NCI-H526 (cell line): ENCODE measurements at regions not wholly inside any gene's neighbourhood (a gene's known extent, or its start where the extent isn't known, plus 50 kb on each side); places are given as distances from the start of the nearest gene placed in this dataset.
"Not testable (repeated sequence)": the region's sequence is repeated elsewhere in the genome, so short reads cannot be mapped to it uniquely, and the experiment has no call there.

Source experiments
- DNase-seq, 2 experiments: peaks; one replicate each; lab custom pipeline; 2025; lab: John Stamatoyannopoulos, UW

- no peak for DNase-seq
Measured at GRCh38 chr1:220942278-220942677, 63.0 kb downstream of the HLX start.

DNA sequence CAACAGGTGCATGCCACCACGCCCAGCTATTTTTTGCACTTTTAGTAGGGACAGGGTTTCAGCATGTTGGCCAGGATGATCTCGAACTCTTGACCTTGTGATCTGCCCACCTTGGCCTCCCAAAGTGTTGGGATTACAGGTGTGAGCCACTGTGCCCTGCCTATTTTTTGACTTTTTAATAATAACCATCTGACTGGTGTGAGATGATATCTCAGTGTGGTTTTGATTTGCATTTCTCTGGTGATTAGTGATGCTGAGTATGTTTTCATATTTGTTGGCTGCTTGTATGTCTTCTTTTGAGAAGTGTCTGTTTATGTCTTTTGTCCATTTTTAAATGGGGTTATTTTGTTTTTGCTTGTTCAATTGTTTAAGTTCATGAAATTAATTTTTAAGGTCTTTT lies 63.7 kb downstream of the HLX start:
- not testable (repeated sequence) for DNase-seq

- no peak for DNase-seq
Measured at GRCh38 chr1:220943319-220943996, 64.2 kb downstream of the HLX start.

GRCh38 chr1:220950576-220950975 lies 71.3 kb downstream of the HLX start:
- DNase-seq: no peak

- no peak for DNase-seq
Measured at GRCh38 chr1:220952961-220953643, 73.9 kb downstream of the HLX start.

- DNase-seq: no peak
Measured at GRCh38 chr1:220954321-220955075, 75.3 kb downstream of the HLX start.

DNA sequence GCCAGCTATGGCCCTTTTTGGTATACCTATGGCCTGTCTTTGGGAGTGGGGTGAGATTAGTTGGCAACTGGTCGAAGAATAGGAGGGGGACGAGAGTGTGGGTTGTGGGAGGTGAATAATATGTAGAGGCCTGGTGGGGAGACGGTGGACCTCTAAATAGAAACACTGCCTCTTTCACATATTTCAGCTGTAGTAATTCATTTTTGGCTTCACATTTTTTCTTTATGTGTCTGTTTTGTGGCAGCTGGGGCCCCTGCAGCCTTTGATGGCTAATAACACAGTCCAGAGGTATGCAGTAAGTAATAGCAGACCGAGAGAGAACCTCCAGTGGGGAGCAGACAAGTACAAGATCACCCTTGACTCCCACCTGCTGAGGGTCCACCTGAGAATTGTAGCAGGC lies 75.9 kb downstream of the HLX start:
- no peak for DNase-seq

DNA sequence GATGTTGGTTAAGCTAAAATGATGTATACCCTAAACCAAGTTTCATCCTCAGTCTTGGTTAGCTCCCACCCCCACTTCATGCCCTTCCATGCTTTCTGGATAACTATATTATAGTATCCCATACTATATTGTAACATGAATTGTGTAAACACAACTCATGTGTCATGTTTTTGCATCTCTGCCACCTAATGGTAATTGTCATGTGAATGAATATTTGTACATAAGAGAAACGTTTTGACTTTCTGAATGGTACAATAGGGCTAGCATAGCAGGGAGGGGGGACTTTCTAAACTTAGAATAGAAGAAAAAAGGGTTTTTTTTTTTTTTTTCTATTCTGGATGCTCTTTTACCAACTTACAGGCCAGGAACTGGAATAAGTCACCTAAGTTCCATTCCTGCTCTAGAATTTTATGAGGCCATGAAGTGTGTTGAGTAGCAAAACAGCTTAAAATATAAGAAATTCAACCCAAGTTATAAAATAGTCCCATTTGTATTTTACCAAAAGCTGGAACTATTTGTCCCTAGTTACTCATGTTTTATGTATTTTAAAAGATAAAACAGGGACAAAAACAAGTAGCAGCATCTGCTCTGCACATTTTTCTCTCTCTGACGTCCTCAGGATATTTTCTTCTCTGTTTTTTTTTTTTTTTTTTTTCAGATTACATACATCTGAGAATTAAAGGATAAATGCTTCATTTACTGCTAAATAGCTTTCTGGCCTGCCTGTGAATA lies 77.4 kb downstream of the HLX start:
- no peak for DNase-seq

DNA sequence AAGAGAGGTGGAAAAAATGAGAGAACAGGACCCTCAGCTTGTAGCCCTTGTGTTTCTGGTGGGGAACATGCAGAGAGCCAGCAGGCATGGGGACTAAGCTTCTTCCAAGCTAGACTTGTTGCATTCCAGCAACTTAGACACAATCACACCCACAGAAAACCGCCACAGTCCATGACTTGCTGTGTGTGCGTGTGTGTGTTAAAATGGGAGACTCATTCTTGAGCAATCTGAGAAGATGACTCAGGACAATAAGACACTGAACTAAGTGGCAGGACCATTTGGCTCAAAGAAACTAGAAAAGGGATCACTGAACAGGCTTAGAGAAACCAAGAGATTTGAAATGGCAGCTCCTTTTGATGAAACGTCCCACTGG lies 78.0 kb downstream of the HLX start:
- no peak for DNase-seq

DNA sequence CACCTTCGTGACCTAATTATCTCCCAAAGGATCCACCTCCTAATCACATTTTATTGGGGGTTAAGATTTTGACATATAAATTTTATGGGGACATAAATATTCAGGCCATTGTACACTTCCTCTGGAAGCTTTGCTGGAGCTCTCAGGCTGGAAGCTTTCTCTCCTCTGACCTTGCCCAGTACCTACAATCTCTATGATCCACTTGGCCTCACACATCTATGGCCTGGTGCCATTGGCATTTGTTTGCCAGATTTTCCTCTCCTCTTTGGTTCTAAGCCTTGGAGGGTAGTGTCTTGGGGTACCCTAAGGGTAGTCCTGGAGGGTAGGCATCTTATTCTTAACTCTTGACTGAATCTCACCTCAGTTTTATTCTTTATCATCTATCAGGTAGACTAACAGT lies 79.0 kb downstream of the HLX start:
- DNase-seq: no peak

DNA sequence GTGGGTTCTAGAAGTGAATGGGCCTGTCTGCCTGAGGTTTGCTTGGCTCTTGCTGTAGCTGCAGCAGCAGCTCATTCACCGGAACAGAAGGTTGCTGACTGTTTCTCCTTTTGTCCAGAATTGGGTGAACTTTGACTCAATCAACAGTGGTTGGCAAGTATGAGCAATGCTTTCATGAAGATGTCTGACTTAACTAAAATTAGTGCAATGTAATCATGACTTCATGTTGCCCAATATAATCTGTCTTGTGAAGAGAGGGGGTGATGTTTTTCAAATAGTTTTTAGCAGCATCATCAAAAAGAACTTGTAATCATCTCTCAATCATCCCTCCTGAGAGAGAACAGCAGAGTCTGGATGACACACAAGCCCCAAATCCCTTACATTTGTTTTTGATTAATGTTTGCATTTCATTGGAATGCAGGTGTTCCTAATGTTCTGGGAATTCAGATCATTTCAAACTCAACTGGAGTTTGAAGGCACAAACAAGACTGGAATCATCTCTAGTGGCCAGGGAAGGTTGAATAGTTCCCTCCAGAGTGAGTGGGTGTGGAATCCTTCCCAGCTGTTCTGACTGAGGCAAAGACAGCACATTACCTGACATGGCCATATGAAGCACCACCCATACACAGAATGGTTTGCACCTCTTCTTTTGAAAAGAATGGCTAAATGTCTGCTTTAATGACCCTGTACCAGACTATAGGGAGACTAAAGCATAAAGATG lies 82.9 kb downstream of the HLX start:
- DNase-seq: no peak

DNA sequence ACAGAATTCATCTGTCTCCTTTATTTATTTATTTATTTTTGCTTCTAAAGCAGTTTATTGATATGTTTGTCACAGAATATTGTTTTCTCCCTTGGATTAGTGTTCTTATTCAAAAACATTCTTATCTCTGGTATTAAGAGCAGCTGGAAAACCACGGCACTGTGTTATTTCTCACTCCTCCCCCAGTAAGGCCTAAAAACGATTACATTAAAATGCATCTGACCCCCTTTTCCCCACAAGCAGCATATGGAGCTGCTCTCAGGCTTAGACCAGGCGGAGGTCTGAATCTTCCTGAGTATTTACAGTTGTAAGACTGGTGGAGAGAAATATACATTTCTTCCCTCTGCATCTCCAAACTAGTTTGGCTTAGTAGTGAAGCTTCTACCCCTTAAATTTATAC lies 86.8 kb downstream of the HLX start:
- DNase-seq: no peak

DNA sequence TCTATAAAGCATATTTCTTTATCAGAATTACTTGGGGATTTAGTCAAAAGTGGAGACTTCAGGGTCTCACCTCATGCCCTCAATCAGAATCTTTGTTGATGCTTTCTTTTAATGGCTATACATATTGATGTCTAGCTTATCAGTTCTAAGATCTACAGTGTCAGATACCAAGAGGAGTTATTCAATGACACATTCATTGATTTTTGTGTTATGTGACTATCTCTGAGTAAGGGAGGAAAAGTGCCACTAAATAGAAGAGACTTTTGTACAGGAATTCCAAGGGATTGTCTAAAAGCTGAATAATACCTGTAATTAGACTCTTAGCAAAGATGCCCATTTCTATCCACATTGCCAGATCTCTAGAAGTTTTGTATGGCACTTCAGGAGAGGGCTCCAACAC lies 87.2 kb downstream of the HLX start:
- DNase-seq: no peak

GRCh38 chr1:220966881-220967611 lies 87.8 kb downstream of the HLX start:
- no peak for DNase-seq

GRCh38 chr1:220967911-220968310 lies 88.7 kb downstream of the HLX start:
- DNase-seq: no peak

DNA sequence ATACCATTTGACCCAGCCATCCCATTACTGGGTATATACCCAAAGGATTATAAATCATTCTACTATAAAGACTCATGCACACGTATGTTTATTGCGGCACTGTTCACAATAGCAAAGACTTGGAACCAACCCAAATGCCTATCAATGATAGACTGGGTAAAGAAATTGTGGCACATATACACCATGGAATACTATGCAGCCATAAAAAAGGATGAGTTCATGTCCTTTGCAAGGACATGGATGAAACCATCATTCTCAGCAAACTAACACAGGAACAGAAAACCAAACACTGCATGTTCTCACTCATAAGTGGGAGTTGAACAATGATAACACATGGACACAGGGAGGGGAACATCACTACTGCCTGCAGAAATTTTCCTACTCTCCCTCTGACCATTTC lies 90.0 kb downstream of the HLX start:
- not testable (repeated sequence) for DNase-seq

DNA sequence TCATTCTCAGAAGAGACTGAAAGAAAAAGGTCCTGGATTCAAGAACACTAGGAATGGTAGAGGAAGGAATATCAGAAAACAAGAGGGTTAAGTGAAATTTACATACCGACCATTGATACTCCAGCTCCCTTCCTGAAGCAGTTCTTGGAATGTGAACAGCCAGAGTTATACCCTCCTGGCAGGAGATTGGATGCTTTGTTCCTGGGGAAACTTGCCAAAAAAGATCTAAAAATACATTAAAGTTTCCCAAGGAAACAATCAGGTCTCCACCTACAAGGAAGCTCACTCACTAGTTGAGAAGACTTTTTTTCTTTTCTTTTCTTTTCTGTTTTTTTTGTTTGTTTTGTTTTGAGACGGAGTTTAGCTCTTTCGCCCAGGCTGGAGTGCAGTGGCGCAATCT lies 91.1 kb downstream of the HLX start:
- no peak for DNase-seq

DNA sequence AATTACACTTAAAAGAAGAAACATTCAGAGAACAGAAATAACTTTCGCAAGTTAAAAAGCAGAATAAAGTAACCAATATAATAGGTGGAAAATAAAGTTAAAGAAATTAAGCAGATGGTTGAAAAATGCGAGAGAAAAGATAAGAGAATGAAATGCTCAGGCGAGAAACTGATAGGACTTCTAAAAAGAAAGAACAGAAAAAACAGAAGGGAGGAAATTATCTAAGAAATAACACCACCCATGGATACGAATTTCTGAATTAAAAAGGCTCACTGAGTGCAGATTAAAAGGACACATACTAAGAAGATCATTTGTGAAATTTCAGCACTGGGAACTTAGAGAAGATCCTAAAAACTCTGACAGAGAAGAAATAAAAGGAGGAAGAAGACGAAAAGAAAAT lies 92.0 kb downstream of the HLX start:
- DNase-seq: no peak

DNA sequence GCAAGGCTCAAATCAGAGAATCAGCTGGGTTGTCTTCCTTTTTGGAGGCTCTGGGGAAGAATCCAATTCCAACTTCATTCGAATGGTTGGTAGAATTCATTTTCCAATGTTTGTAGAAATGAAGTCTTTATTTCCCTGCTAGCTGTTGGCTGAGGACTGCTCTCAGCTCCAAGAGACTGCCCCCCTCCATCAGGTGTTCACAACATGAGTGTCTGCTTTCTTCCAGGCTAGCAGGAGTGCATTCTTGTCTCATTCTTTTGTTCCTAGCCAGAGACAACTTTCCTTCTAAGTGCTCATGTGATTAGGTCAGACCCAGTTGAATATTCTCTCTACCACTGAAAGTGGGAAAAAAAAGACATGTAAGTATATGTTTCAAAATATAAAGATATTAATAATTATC lies 95.2 kb downstream of the HLX start:
- DNase-seq: no peak

DNA sequence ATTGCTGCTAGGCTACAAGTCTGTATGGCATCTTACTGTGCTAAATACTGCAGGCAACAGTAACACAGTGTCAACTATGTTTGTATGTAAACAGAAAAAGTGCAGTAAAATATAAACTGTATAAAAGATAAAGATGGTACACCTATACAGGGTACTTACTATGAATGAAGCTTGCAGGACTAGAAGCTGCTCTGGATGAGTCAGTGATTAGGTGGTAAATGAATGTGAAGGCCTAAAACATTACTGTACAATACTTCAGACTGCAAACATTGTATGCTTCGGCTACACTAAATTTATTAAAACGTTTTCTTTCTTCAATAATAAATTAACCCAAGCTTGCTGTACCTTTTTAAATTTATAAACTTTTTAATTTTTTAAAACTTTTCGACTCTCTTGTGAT lies 97.1 kb downstream of the HLX start:
- no peak for DNase-seq

GRCh38 chr1:220979371-220979770 lies 100.1 kb downstream of the HLX start:
- no peak for DNase-seq
